ENCODE measurements at regions not wholly inside any gene's neighbourhood (a gene's known extent, or its start where the extent isn't known, plus 50 kb on each side); places are given as distances from the start of the nearest gene placed in this dataset.

DNA sequence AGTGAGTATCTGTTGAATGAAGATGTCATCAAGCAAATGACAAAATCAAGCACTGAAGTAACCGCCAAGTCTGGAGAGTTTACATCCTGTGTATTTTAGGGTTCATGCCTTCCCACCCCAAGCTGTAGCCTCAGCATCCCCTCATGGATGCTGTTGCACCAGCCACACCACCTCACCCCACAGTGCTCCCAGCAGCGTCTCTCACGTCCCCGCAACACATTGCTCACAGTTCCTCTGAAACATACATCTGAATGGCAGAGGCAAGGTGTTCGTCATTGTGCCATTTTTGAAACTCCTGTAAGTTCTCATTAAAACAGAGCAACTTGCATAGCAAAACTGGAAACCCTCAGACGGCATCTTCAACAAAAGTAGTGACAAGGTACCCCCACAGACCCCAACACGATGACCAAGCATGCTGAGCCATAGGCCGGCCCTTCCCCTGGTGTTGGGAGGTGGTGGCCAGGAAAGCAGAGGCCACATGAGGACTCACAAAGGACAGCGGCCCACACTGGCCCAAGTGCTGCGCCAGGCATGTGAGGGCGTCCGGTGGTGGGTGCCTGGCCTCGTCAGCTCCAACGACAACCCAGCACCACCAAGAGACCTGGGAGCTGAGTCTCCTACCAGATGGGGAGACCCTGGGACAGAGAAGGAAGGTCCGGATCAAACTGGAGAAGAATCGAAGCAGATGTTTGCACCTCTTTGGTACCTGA, 456.5 kb downstream of the EIPR1 start:
- Mint-ChIP-seq H3K4me3 (ENCODE audit: unreplicated experiment) (no peak overlapping the region), H3K27ac (ENCODE audit: unreplicated experiment) (peak overlapping the region; percentile 98), H3K9me3 (ENCODE audit: unreplicated experiment) (peaks cover 9% of the 10 kb centered on the region), H3K4me1 (ENCODE audit: low read depth, unreplicated experiment) (peaks cover 24% of the 10 kb centered on the region), H3K36me3 (ENCODE audit: unreplicated experiment) (peaks cover 5% of the 10 kb centered on the region), H3K27me3 (ENCODE audit: unreplicated experiment) (peaks cover 2% of the 10 kb centered on the region)
- DNase-seq: no peak
- TF ChIP-seq, protein P1, sequence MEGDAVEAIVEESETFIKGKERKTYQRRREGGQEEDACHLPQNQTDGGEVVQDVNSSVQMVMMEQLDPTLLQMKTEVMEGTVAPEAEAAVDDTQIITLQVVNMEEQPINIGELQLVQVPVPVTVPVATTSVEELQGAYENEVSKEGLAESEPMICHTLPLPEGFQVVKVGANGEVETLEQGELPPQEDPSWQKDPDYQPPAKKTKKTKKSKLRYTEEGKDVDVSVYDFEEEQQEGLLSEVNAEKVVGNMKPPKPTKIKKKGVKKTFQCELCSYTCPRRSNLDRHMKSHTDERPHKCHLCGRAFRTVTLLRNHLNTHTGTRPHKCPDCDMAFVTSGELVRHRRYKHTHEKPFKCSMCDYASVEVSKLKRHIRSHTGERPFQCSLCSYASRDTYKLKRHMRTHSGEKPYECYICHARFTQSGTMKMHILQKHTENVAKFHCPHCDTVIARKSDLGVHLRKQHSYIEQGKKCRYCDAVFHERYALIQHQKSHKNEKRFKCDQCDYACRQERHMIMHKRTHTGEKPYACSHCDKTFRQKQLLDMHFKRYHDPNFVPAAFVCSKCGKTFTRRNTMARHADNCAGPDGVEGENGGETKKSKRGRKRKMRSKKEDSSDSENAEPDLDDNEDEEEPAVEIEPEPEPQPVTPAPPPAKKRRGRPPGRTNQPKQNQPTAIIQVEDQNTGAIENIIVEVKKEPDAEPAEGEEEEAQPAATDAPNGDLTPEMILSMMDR (IDR thresholded peaks at IDR 0.05; ENCODE audit: partially characterized antibody, unreplicated experiment): no peak

DNA sequence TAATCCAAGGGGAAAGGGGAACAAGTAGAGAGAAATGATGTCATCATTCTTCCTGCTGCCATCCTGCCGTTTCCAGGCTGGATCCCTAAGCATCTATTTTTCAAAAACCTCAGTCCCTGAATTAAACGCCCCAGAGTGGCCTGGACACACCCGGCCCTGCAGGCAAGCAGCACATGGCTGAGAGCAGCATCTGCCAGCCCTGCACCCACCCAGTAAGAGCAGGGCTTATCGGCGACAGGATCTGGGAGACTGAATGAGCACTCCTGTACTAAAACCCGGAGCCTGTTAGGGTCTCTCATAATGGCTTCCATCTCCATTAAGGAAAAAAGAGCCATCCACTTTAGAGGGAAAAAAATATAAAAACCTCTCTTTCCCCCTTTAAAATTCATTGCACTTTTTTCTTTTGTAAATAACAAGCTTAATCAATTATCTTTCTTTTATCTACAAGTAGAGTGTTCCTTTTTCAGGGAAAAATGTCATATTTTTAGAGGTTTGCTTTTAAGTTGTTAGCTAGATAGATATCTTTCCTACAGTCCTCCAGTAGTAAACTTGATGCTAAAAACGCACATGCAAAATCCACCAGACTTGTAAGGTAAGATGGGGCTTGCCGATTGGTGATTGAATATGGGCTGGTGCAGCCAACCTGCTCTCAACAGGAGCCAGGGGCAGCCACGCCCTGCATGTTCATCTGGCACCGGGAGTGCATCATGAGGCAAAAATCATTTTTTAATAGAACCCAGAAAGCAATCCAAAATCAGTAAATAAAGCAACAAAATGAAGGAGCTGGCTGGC, 457.8 kb downstream of the EIPR1 start:
- peak overlapping the region; percentile 40 for H3K4me3 Mint-ChIP-seq (ENCODE audit: unreplicated experiment)
- peaks cover 2% of the 10 kb centered on the region for H3K27me3 Mint-ChIP-seq (ENCODE audit: unreplicated experiment)
- peak; percentile 85 for DNase-seq
- H3K27ac Mint-ChIP-seq (ENCODE audit: unreplicated experiment): peak overlapping the region; percentile 98
- H3K4me1 Mint-ChIP-seq (ENCODE audit: low read depth, unreplicated experiment): peaks cover 24% of the 10 kb centered on the region
- peaks cover 9% of the 10 kb centered on the region for H3K9me3 Mint-ChIP-seq (ENCODE audit: unreplicated experiment)
- TF ChIP-seq, protein P1 (IDR thresholded peaks at IDR 0.05; ENCODE audit: partially characterized antibody, unreplicated experiment): no peak
- H3K36me3 Mint-ChIP-seq (ENCODE audit: unreplicated experiment): peaks cover 17% of the 10 kb centered on the region

DNA sequence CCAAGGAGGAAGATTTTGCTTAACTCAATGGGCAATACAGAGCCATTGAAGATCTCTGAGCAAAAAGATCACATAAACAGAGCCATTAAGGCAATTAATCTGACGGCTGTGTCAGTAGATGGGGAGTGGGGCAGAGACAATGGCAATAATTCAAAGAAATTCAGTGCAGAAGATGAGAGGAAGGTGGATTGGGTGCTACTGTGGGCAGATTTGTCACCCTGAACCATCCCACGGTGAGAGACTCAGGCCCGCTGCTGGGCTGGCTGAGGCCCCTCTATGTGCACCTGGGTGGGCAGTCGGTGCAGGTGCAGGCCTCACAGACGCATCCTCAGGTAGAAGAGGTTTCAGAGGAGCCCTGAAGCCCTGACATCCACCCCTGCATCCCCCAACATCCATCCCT, 458.6 kb downstream of the EIPR1 start:
- peaks cover 24% of the 10 kb centered on the region for H3K4me1 Mint-ChIP-seq (ENCODE audit: low read depth, unreplicated experiment)
- peaks cover 9% of the 10 kb centered on the region for H3K9me3 Mint-ChIP-seq (ENCODE audit: unreplicated experiment)
- peak overlapping the region; percentile 40 for H3K4me3 Mint-ChIP-seq (ENCODE audit: unreplicated experiment)
- TF ChIP-seq, protein P1 (IDR thresholded peaks at IDR 0.05; ENCODE audit: partially characterized antibody, unreplicated experiment): no peak
- H3K27me3 Mint-ChIP-seq (ENCODE audit: unreplicated experiment): peaks cover 2% of the 10 kb centered on the region
- peak overlapping the region; percentile 98 for H3K27ac Mint-ChIP-seq (ENCODE audit: unreplicated experiment)
- H3K36me3 Mint-ChIP-seq (ENCODE audit: unreplicated experiment): peaks cover 19% of the 10 kb centered on the region
- no peak for DNase-seq

DNA sequence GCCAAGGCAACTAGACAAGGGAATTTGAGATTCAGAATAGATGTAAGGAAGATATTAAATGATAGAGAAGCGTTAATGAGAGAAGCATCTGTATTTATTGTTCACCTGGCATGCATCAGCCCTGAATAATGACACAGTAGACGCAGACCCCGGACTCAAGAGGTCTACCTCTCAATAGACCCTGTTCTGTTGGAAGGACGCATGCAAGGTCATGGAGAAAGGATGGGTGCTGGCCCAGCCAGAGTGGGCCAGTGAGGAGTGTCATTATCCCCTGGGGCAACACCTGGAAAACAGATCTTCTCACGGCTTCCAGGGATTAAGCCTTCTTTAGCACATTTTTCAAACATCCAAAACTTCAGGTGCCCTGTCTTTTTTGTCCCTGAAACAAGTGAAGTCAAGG, 461.0 kb downstream of the EIPR1 start:
- no peak for DNase-seq
- peaks cover 37% of the 10 kb centered on the region for H3K4me1 Mint-ChIP-seq (ENCODE audit: low read depth, unreplicated experiment)
- no peak overlapping the region for H3K27ac Mint-ChIP-seq (ENCODE audit: unreplicated experiment)
- no peak overlapping the region for H3K4me3 Mint-ChIP-seq (ENCODE audit: unreplicated experiment)
- TF ChIP-seq, protein P1 (IDR thresholded peaks at IDR 0.05; ENCODE audit: partially characterized antibody, unreplicated experiment): no peak
- peaks cover 2% of the 10 kb centered on the region for H3K27me3 Mint-ChIP-seq (ENCODE audit: unreplicated experiment)
- peaks cover 8% of the 10 kb centered on the region for H3K9me3 Mint-ChIP-seq (ENCODE audit: unreplicated experiment)
- H3K36me3 Mint-ChIP-seq (ENCODE audit: unreplicated experiment): peaks cover 19% of the 10 kb centered on the region

DNA sequence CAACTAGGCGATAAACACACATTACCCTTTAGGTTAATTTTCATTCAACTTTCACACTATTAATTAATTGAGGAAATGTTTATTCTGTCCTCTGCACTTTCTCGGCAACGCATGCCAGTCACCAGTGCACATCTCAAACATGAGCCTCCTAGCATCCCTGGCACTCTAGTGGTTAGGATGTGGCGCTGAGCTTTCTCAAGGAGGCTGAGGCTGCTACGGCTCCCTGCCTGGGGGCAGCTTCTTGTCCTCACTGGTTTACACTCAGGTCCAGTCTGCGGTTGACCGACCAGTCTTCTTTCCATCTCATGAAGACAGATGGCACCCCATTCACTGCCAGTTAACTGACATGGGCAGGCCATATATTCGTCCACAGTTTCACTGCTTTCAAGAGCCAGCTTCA, 463.4 kb downstream of the EIPR1 start:
- DNase-seq: no peak
- TF ChIP-seq, protein P1 (IDR thresholded peaks at IDR 0.05; ENCODE audit: partially characterized antibody, unreplicated experiment): no peak
- Mint-ChIP-seq H3K4me1 (ENCODE audit: low read depth, unreplicated experiment) (peaks cover 33% of the 10 kb centered on the region), H3K9me3 (ENCODE audit: unreplicated experiment) (no peaks in the 10 kb centered on the region), H3K4me3 (ENCODE audit: unreplicated experiment) (no peak overlapping the region), H3K27me3 (ENCODE audit: unreplicated experiment) (no peaks in the 10 kb centered on the region), H3K27ac (ENCODE audit: unreplicated experiment) (no peak overlapping the region), H3K36me3 (ENCODE audit: unreplicated experiment) (peaks cover 19% of the 10 kb centered on the region)

All from glutamatergic neuron (in vitro differentiated cells).